ENCODE measurements at regions not wholly inside any gene's neighbourhood (a gene's known extent, or its start where the extent isn't known, plus 50 kb on each side); places are given as distances from the start of the nearest gene placed in this dataset.

DNA sequence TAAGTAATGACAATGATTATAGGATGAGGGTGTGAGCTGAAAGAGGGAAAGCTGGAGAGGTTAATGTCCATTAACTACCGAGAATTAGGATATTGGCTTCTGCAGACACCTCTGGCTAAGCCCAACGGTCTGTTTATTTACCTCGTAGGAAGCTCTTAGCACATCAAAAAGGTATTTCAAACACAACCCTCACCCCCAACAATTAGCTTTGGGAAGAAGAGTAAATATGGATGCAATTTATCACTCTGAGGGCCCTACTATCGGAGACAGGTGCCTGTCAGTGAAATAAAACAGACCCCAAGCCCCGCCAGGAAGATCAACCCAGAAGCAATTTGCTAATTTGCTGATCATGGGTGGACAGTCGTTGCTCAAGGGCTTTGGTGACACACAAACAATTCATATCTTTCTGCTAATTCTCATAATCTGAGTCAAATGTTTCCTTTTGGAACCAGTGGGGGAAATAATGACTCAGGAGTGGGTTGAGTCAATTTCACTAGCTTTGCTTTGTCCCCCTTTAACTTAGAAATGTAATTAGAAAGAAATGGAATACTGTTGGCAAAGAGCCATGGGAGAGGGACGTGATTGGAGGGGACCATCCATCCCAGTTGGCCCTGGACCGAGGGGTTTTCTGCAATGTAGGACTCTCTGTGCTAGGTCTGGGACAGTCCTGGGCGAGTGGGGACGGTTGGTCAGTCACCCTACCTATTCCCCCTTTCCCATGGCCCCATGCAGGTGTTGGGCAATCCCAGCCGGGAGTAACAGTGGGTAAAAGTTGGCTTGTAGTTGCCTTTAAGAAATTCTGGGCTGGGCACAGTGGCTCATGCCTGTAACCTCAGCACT is 99.1 kb upstream of the MED13L start:
- TF ChIP-seq, protein P1, sequence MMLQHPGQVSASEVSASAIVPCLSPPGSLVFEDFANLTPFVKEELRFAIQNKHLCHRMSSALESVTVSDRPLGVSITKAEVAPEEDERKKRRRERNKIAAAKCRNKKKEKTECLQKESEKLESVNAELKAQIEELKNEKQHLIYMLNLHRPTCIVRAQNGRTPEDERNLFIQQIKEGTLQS (IDR thresholded peaks at IDR 0.05): no peak
- no peak for TF ChIP-seq YY1 (IDR thresholded peaks at IDR 0.05)
- TF ChIP-seq, protein P2, sequence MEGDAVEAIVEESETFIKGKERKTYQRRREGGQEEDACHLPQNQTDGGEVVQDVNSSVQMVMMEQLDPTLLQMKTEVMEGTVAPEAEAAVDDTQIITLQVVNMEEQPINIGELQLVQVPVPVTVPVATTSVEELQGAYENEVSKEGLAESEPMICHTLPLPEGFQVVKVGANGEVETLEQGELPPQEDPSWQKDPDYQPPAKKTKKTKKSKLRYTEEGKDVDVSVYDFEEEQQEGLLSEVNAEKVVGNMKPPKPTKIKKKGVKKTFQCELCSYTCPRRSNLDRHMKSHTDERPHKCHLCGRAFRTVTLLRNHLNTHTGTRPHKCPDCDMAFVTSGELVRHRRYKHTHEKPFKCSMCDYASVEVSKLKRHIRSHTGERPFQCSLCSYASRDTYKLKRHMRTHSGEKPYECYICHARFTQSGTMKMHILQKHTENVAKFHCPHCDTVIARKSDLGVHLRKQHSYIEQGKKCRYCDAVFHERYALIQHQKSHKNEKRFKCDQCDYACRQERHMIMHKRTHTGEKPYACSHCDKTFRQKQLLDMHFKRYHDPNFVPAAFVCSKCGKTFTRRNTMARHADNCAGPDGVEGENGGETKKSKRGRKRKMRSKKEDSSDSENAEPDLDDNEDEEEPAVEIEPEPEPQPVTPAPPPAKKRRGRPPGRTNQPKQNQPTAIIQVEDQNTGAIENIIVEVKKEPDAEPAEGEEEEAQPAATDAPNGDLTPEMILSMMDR (IDR thresholded peaks at IDR 0.05; ENCODE audit: low read depth, low read length, missing input control): no peak
- TF ChIP-seq GABPA (IDR thresholded peaks at IDR 0.05 in 1 of 2, conservative IDR thresholded peaks at IDR 0.05 in 1 of 2): no peak
- peak in 1 of 2 donors; percentile 5 for TF ChIP-seq RAD21 (IDR thresholded peaks at IDR 0.05)
- no peak for TF ChIP-seq EGR1 (IDR thresholded peaks at IDR 0.05; ENCODE audit: low read depth in 2 of 2)
- TF ChIP-seq, protein P3, sequence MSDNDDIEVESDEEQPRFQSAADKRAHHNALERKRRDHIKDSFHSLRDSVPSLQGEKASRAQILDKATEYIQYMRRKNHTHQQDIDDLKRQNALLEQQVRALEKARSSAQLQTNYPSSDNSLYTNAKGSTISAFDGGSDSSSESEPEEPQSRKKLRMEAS (IDR thresholded peaks at IDR 0.05): no peak
- TF ChIP-seq TAF1 (conservative IDR thresholded peaks at IDR 0.05): no peak
- TF ChIP-seq RXRA (IDR thresholded peaks at IDR 0.05): no peak
- no peak for TF ChIP-seq FOXA1 (IDR thresholded peaks at IDR 0.05)
- no peak for TF ChIP-seq HNF4G (IDR thresholded peaks at IDR 0.05)
- TF ChIP-seq, protein P4, sequence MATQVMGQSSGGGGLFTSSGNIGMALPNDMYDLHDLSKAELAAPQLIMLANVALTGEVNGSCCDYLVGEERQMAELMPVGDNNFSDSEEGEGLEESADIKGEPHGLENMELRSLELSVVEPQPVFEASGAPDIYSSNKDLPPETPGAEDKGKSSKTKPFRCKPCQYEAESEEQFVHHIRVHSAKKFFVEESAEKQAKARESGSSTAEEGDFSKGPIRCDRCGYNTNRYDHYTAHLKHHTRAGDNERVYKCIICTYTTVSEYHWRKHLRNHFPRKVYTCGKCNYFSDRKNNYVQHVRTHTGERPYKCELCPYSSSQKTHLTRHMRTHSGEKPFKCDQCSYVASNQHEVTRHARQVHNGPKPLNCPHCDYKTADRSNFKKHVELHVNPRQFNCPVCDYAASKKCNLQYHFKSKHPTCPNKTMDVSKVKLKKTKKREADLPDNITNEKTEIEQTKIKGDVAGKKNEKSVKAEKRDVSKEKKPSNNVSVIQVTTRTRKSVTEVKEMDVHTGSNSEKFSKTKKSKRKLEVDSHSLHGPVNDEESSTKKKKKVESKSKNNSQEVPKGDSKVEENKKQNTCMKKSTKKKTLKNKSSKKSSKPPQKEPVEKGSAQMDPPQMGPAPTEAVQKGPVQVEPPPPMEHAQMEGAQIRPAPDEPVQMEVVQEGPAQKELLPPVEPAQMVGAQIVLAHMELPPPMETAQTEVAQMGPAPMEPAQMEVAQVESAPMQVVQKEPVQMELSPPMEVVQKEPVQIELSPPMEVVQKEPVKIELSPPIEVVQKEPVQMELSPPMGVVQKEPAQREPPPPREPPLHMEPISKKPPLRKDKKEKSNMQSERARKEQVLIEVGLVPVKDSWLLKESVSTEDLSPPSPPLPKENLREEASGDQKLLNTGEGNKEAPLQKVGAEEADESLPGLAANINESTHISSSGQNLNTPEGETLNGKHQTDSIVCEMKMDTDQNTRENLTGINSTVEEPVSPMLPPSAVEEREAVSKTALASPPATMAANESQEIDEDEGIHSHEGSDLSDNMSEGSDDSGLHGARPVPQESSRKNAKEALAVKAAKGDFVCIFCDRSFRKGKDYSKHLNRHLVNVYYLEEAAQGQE (IDR thresholded peaks at IDR 0.05): no peak
